NCI-H2196 (cell line): ENCODE measurements at regions not wholly inside any gene's neighbourhood (a gene's known extent, or its start where the extent isn't known, plus 50 kb on each side); places are given as distances from the start of the nearest gene placed in this dataset.
"Not testable (repeated sequence)": the region's sequence is repeated elsewhere in the genome, so short reads cannot be mapped to it uniquely, and the experiment has no call there.

ENCODE experiments used
- DNase-seq: peaks from one replicate; lab custom pipeline; 2025; ENCODE audit not compliant: unreplicated experiment; lab: John Stamatoyannopoulos, UW

GRCh38 chr10:65196111-65196510 is 1674.9 kb downstream of the REEP3 start:
- no peak for DNase-seq

DNA sequence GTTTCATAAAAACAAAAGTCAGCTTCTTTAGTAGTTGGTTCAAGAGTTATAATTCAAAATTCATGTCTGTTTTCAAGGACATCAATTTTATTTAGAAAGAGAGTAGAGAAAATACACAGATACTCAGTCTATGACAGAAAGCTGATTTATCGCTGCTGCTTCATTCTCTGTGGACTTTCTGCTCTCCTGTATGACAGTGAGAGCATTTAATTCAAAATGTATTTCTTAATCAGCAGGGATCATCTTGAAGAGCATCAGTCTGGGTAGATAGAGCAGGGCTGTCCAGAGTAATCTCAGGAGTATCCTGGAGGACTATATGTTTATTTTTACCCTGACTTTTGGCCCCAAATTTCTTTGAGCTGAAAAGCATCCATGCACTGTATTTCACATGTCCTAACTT is 1676.7 kb downstream of the REEP3 start:
- DNase-seq: no peak

DNA sequence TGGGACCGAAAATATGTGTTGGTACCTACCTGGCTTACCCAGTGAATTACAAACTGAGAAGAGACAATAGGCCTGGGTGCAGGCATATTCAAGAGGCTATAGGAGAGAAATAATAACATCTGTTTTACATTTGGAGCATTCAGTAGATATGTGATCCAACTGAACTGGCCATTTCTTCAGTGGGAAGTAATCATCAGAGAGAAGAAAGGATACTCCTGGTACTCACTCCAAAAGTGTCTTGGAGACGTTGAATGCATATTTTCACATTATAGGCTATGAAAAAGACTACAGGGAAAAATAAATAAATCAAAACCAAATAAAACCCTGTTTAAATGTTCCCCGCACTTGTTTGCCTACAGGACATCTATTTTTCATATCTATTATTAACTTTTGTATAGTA is 1680.3 kb downstream of the REEP3 start:
- DNase-seq: no peak

DNA sequence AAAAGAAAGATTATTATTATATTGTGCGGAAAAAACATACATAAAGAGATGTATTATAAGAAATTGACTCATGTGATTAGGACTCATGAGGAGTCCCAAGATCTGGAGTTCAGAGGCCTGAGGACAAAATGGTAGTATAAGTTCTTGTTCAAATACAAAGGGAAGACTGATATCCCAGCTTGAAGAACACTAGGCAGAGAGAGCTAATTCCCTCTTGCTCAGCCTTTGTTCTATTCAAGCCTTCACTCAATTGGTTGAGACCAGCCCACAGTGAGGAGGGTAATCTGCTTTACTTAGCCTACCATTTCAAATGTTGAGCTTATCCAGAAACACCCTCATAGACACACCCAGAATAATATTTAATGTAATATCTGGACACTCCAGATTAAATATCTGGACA is 1683.8 kb downstream of the REEP3 start:
- no peak for DNase-seq

- no peak for DNase-seq
These were observed 1692.0 kb downstream of the REEP3 start for GRCh38 chr10:65213170-65213569.

- no peak for DNase-seq
These were observed 1698.2 kb downstream of the REEP3 start for GRCh38 chr10:65219444-65219843.

- DNase-seq: no peak
These were observed 1694.7 kb upstream of the LRRTM3 start for GRCh38 chr10:65231148-65231547.

DNA sequence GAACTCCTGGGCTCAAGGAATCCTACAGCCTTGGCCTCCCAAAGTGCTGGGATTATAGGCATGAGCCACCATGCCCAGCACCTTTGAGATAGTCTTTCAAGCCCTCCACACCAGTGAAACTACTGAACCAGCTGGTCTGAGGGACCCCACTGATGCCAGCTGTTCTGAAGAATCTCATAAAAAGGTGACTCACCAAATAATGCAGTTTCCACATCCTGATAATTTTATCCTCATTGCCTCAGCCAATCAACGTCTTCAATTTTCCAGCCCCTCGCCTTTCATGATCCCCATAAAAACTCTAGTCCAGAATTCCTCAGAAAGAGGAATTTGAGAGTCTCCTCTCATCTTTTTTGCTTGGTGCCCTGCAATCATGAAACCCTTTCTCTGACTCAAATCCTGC is 1691.6 kb upstream of the LRRTM3 start:
- DNase-seq: no peak

- DNase-seq: no peak
These were observed 1690.6 kb upstream of the LRRTM3 start for GRCh38 chr10:65235266-65235665.

DNA sequence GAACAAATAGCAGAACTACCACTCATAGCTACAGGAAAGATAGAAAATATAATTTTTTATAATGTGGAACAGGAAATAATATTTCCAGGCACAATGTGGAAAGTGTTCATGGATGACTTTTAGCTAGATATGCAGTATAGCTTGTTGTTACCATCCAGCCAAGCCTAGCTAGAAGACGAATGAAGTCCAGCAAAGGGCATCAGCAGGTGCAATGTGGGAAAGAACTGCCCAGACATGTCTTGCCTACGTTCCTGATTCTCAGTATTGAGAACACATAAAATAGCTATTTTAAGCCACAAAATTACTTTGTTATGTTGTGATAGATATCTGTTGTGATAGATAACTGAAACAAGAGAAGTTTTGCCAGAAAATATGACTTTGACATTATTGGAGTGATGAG is 1690.0 kb upstream of the LRRTM3 start:
- no peak for DNase-seq

- no peak for DNase-seq
These were observed 1660.3 kb upstream of the LRRTM3 start for GRCh38 chr10:65265451-65265954.

DNA sequence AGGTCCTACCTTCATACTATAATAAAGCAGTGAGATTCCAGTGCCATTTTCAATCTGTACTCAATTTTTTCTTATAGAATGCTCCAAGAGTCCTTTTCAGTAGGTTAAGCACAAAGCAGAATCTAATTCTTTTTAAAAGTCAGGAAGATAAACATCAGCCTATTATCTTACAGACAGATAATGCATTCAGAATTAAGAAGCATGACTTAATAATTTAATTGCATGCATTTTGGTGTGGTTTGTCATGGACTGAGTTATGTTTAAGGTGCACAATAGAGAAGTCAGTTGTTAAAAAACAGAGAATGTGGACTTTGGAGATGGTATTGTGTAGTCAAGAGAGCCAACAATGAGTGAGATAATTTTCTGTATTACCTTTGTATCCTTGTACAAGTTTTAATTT is 1656.3 kb upstream of the LRRTM3 start:
- not testable (repeated sequence) for DNase-seq

GRCh38 chr10:65270969-65271368 is 1654.9 kb upstream of the LRRTM3 start:
- DNase-seq: no peak

DNA sequence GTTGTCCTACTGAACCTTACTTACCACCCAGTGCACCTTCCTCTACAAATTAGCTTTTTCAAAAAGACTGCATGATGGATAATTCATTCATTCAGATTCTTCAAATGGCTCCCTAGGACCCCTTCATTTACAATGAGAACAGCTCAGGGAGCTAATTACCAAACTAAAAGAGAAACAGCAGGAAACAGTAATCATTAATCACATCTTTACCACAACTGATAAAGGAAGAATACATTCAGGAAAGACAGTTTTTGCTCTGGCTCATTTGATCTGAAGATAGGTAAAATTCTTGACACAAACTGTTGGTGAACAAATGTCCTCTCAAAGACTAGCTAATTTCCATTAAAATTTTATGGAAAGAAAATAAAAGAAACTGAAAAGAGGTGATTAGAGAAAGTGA is 1652.7 kb upstream of the LRRTM3 start:
- DNase-seq: no peak

DNA sequence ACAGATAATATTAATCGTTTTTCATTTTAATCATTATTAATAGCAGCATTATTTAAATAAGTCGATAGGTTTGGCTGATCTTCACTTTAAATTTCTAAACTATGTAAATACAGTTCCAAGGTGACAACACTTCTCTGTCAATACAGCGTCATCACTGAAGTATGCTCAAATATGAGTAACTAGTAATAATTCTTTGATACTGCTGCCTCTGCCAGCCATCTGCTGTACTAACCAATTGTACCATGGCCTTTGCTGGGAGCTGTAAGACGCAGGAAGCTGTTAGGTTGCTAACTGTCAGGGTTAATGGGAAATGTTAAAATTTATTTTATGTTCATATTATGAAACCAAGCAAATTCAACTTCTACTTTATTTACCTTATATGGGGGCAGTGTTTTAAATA is 1650.5 kb upstream of the LRRTM3 start:
- no peak for DNase-seq

DNA sequence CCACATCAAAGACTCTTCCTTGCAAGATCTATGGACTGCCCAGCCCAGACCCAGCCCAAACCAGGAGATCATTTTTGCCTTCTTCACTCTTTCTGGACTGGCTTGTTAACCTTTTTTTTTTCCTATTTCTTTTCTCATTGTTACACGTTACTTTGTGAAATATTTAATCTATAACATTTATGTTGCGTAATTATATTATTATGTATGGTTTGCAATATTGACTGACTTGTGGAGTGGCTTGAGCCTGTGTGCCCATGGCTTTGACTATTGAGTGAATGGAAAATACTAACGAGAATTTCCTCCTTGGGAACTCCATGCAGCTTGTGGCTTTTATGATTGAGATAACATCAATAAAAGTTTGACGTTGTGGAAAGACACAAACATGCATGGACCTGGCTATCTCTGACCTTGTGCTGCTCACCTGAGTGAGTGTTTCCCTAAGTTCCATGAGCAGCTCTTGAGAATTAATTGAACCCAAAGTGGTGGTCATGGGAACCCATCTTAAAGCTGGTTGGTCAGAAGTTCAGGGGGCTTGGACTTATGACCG is 1641.3 kb upstream of the LRRTM3 start:
- DNase-seq: no peak

- DNase-seq: not testable (repeated sequence)
These were observed 1640.1 kb upstream of the LRRTM3 start for GRCh38 chr10:65285726-65286125.

GRCh38 chr10:65291286-65291685 is 1634.5 kb upstream of the LRRTM3 start:
- no peak for DNase-seq

DNA sequence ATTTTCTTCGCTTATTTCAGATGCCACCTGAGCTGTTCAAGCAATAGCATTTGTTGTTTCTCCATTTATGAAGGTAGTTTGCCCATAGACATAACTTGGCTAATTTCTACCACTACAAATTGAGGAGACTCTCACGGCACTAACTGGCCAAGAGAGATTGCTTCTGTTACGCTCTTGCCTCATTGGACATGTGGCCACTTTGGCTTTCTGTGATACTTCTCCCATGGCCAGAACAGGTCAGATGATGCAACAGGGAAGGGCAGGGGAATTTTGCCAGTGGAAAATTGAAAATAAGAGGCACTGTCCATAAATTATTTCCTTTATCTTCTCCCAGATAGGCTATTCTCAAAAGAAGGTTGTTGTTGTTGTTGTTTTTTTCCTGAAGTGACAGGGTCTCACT is 1633.3 kb upstream of the LRRTM3 start:
- DNase-seq: no peak

- no peak for DNase-seq
These were observed 1631.5 kb upstream of the LRRTM3 start for GRCh38 chr10:65294329-65294728.

GRCh38 chr10:65301181-65301580 is 1624.7 kb upstream of the LRRTM3 start:
- no peak for DNase-seq

- no peak for DNase-seq
These were observed 1619.6 kb upstream of the LRRTM3 start for GRCh38 chr10:65306201-65306600.

DNA sequence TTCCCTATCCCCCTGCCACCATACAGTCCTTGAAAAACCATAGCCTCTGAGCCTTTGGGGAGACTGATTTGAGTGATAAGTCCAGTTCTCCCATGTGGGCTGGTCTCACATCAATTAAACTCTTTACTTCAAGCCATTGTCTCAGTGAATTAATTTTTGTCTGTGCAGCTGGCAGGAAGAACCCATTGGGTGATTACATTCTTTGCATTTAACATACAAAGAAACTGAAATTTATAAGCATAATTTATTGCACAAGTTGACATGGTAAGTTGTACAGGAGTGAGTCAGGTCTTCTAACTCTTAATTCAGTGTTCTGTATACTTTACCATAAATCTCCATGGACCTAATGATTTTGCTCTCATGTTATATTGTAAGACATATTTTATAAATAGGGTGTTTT is 1613.0 kb upstream of the LRRTM3 start:
- no peak for DNase-seq

DNA sequence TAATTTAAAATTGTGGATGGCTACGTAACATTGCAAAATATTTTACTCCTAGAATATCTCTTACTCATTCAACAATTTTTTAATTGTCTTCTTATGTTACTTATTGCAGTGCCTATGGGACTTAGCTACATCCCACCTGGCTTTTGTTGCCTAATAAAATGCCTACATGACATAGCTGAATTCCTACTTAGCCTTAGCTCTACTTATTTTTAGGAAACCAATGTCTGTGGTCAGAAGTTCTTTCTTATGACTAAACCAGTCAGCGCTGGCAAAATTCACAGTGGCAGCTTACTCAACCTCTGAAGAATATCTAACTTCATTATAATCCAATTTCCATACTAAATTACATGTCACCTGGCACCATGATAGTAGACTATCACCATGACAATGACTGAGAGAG is 1612.4 kb upstream of the LRRTM3 start:
- DNase-seq: no peak
